ENCODE measurements at regions not wholly inside any gene's neighbourhood (a gene's known extent, or its start where the extent isn't known, plus 50 kb on each side); places are given as distances from the start of the nearest gene placed in this dataset.
"Not testable (repeated sequence)": the region's sequence is repeated elsewhere in the genome, so short reads cannot be mapped to it uniquely, and the experiment has no call there.

GRCh38 chr7:156566812-156567549 lies 73.6 kb upstream of the RNF32 start:
- H3K4me3 ChIP-seq, result no peak overlapping the region
- DNase-seq, result no peak
- H3K4me1 ChIP-seq (ENCODE audit: insufficient read depth), result no peaks in the 10 kb centered on the region
- H3K36me3 ChIP-seq, result no peaks in the 10 kb centered on the region
- no peaks in the 10 kb centered on the region for H3K9me3 ChIP-seq
- 73 to 82% (median 79%) methylated on average over 8 of the region's 8 CpGs for WGBS, 3 donors
- no peak for TF ChIP-seq EP300 (IDR thresholded peaks at IDR 0.05)
- no peak for TF ChIP-seq POLR2A (IDR thresholded peaks at IDR 0.05)
- TF ChIP-seq CTCF (IDR thresholded peaks at IDR 0.05), result no peak
- intact Hi-C loops (cut with DNase I), result no loop called here
- no peak overlapping the region for H3K27ac ChIP-seq
- no peaks in the 10 kb centered on the region for H3K27me3 ChIP-seq

- 72 to 86% (median 84%) methylated on average over 1 of the region's 1 CpG for WGBS, 3 donors
- intact Hi-C loops (cut with DNase I), result not testable (repeated sequence)
Measured at GRCh38 chr7:156565002-156565401, 75.6 kb upstream of the RNF32 start.

GRCh38 chr7:156560696-156561095 lies 79.9 kb upstream of the RNF32 start:
- TF ChIP-seq EP300 (IDR thresholded peaks at IDR 0.05), result no peak
- no peak for TF ChIP-seq CTCF (IDR thresholded peaks at IDR 0.05)
- no peak for TF ChIP-seq POLR2A (IDR thresholded peaks at IDR 0.05)
- WGBS, 3 donors, result 30 to 41% (median 37%) methylated on average over 6 of the region's 6 CpGs
- intact Hi-C loops (cut with DNase I), result no loop called here
- DNase-seq, result no peak
- H3K9me3 ChIP-seq, result no peaks in the 10 kb centered on the region
- H3K27me3 ChIP-seq, result no peaks in the 10 kb centered on the region
- no peaks in the 10 kb centered on the region for H3K36me3 ChIP-seq
- H3K4me3 ChIP-seq, result no peak overlapping the region
- H3K4me1 ChIP-seq (ENCODE audit: insufficient read depth), result no peaks in the 10 kb centered on the region
- no peak overlapping the region for H3K27ac ChIP-seq

More at GRCh38 chr7:156565002-156565401, 75.6 kb upstream of the RNF32 start:
- H3K27ac ChIP-seq; H3K36me3 ChIP-seq; H3K4me1 ChIP-seq (ENCODE audit: insufficient read depth); H3K9me3 ChIP-seq; DNase-seq; H3K4me3 ChIP-seq; H3K27me3 ChIP-seq: not testable (repeated sequence)

GRCh38 chr7:156560075-156560474 lies 80.5 kb upstream of the RNF32 start:
- intact Hi-C loops (cut with DNase I), result no loop called here
- Histone ChIP-seq H3K36me3 (no peaks in the 10 kb centered on the region), H3K27me3 (no peaks in the 10 kb centered on the region), H3K4me3 (no peak overlapping the region), H3K9me3 (no peaks in the 10 kb centered on the region), H3K4me1 (ENCODE audit: insufficient read depth) (no peaks in the 10 kb centered on the region), H3K27ac (no peak overlapping the region)
- TF ChIP-seq CTCF (IDR thresholded peaks at IDR 0.05) (no peak), POLR2A (IDR thresholded peaks at IDR 0.05) (no peak), EP300 (IDR thresholded peaks at IDR 0.05) (no peak)
- 75 to 80% (median 80%) methylated on average over 9 of the region's 9 CpGs for WGBS, 3 donors
- no peak for DNase-seq

GRCh38 chr7:156559001-156559400 lies 81.6 kb upstream of the RNF32 start:
- no peaks in the 10 kb centered on the region for H3K36me3 ChIP-seq
- TF ChIP-seq POLR2A (IDR thresholded peaks at IDR 0.05) (no peak), EP300 (IDR thresholded peaks at IDR 0.05) (no peak), CTCF (IDR thresholded peaks at IDR 0.05) (no peak)
- no peak overlapping the region for H3K4me3 ChIP-seq
- no peaks in the 10 kb centered on the region for H3K4me1 ChIP-seq (ENCODE audit: insufficient read depth)
- intact Hi-C loops (cut with DNase I), result no loop called here
- H3K27ac ChIP-seq, result no peak overlapping the region
- no peaks in the 10 kb centered on the region for H3K27me3 ChIP-seq
- 92 to 94% (median 92%) methylated on average over 9 of the region's 9 CpGs for WGBS, 3 donors
- H3K9me3 ChIP-seq, result no peaks in the 10 kb centered on the region
- DNase-seq, result no peak

All from ovary (tissue), 7 donors.